ENCODE measurements at regions not wholly inside any gene's neighbourhood (a gene's known extent, or its start where the extent isn't known, plus 50 kb on each side); places are given as distances from the start of the nearest gene placed in this dataset.

DNA sequence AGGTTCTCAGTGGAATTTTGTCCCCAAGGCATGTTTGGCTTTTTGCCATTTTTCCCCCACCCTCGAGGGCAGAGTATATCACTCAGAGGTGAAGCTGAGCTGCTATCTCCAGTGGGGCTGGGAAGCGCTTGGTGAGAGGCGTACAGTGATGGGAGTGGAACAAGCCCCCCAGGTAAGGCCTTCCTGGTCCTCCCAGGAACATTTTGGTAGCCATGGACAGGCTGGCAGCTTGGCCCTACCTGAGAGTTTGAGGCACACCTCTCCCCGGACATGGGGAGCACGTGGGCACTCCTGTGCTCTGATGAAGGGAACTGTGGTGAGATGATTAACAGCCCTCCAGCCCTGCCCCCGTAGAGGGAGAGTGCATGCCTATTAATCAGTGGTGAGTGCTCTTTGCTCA is 99.3 kb downstream of the C1QL2 start:
- WGBS, 4 donors: 67 to 75% (median 68%) methylated on average over 4 to 6 of the region's 6 CpGs
- Histone ChIP-seq H3K27me3 (peaks cover 0 to 9% (median 0%) of the 10 kb centered on the region in 9 donors), H3K36me3 (no peaks in the 10 kb centered on the region), H3K4me1 (peaks cover 0 to 6% (median 0%) of the 10 kb centered on the region in 12 donors), H3K27ac (no peak overlapping the region), H3K4me3 (no peak overlapping the region), H3K9me3 (peaks cover 0 to 18% (median 0%) of the 10 kb centered on the region in 12 donors)
- TF ChIP-seq, protein P1, sequence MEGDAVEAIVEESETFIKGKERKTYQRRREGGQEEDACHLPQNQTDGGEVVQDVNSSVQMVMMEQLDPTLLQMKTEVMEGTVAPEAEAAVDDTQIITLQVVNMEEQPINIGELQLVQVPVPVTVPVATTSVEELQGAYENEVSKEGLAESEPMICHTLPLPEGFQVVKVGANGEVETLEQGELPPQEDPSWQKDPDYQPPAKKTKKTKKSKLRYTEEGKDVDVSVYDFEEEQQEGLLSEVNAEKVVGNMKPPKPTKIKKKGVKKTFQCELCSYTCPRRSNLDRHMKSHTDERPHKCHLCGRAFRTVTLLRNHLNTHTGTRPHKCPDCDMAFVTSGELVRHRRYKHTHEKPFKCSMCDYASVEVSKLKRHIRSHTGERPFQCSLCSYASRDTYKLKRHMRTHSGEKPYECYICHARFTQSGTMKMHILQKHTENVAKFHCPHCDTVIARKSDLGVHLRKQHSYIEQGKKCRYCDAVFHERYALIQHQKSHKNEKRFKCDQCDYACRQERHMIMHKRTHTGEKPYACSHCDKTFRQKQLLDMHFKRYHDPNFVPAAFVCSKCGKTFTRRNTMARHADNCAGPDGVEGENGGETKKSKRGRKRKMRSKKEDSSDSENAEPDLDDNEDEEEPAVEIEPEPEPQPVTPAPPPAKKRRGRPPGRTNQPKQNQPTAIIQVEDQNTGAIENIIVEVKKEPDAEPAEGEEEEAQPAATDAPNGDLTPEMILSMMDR (IDR thresholded peaks at IDR 0.05): no peak
- TF ChIP-seq POLR2A (IDR thresholded peaks at IDR 0.05): no peak
- DNase-seq (no peak), ATAC-seq (no peak)
- intact Hi-C loops (cut with DNase I): no loop called here

GRCh38 chr2:119053700-119054436 is 104.7 kb downstream of the C1QL2 start:
- WGBS, 4 donors: 79 to 88% (median 83%) methylated on average over 6 of the region's 6 CpGs
- ATAC-seq (no peak), DNase-seq (no peak)
- no peaks in the 10 kb centered on the region for H3K4me1 ChIP-seq
- H3K9me3 ChIP-seq: peaks cover 0 to 14% (median 0%) of the 10 kb centered on the region in 12 donors
- peaks cover 0 to 14% (median 0%) of the 10 kb centered on the region in 9 donors for H3K27me3 ChIP-seq
- H3K27ac ChIP-seq: no peak overlapping the region
- H3K4me3 ChIP-seq: no peak overlapping the region
- no peak for TF ChIP-seq POLR2A (IDR thresholded peaks at IDR 0.05)
- TF ChIP-seq, protein P1 (IDR thresholded peaks at IDR 0.05): no peak
- no peaks in the 10 kb centered on the region for H3K36me3 ChIP-seq
- intact Hi-C loops (cut with DNase I): no loop called here

DNA sequence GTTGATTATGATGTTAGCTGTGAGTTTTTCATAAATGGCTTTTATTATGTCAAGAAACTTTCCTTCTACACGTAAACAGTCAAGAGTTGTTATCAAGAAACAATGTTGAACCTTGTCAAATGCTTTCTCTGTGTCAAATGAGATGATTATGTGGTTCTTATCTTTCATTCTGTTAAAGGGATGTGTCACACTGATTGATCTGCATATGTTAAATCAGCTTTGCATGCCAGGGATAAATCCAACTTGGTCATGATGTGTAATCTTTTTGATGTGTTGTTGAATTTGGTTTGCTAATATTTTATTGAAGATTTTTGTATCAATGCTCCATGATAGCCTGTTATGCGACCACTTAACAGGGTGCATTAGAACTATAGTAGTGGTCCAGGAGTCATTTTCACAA is 107.3 kb downstream of the C1QL2 start:
- TF ChIP-seq, protein P1 (IDR thresholded peaks at IDR 0.05): no peak
- TF ChIP-seq POLR2A (IDR thresholded peaks at IDR 0.05): no peak
- Histone ChIP-seq H3K36me3 (no peaks in the 10 kb centered on the region), H3K27ac (no peak overlapping the region), H3K9me3 (peaks cover 0 to 14% (median 0%) of the 10 kb centered on the region in 12 donors), H3K4me3 (no peak overlapping the region), H3K4me1 (no peaks in the 10 kb centered on the region), H3K27me3 (peaks cover 0 to 14% (median 0%) of the 10 kb centered on the region in 9 donors)
- DNase-seq (no peak), ATAC-seq (no peak)
- intact Hi-C loops (cut with DNase I): no loop called here
- WGBS, 4 donors: 57 to 68% (median 62%) methylated on average over 2 of the region's 2 CpGs

DNA sequence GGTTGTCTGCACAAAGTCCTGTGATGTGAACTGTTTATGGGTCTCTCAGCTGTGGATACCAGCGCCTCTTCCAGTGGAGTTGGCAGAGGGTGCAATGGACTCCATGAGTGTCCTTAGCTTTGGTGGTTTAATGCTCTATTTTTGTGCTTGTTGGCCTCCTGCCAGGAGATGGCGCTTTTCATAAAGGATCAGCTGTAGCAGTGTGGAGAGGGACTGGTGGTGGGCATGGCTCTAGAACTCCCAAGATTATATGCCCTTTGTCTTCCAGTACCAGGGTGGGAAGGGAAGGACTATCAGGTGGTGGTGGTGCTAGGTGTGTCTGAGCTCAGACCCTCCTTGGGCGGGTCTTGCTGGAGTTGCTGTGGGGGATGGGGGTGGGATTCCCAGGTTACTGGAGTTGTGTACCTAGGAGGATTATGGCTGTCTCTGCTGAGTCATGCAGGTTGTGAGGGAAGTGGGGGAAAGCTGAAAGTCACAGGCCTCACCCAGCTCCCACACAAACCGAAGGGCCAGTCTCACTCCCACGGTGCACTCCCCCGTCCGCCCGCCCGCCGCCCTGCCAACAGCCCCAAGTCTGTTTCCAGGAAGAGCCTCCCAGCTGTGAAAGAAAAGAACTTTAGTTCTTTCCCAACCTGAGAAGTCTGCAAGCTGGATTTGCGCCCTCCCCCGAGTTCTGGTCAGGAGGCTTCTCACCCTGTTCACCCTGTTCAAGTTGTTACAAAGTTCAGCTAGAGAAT is 108.1 kb downstream of the MARCO start:
- TF ChIP-seq, protein P1 (IDR thresholded peaks at IDR 0.05): no peak
- no peak for TF ChIP-seq POLR2A (IDR thresholded peaks at IDR 0.05)
- H3K4me3 ChIP-seq: no peak overlapping the region
- 64 to 77% (median 72%) methylated on average over 12 of the region's 12 CpGs for WGBS, 4 donors
- H3K4me1 ChIP-seq: no peaks in the 10 kb centered on the region
- no peak for ATAC-seq
- peaks cover 0 to 6% (median 0%) of the 10 kb centered on the region in 12 donors for H3K9me3 ChIP-seq
- intact Hi-C loops (cut with DNase I): no loop called here
- H3K27ac ChIP-seq: no peak overlapping the region
- no peak for DNase-seq
- H3K27me3 ChIP-seq: peaks cover 0 to 14% (median 0%) of the 10 kb centered on the region in 9 donors
- H3K36me3 ChIP-seq: no peaks in the 10 kb centered on the region
